ENCODE measurements at regions not wholly inside any gene's neighbourhood (a gene's known extent, or its start where the extent isn't known, plus 50 kb on each side); places are given as distances from the start of the nearest gene placed in this dataset.

- no peaks in the 10 kb centered on the region for H3K36me3 ChIP-seq
- no peak overlapping the region for H3K4me3 ChIP-seq
Measured at GRCh38 chr17:71430281-71430680, 690.5 kb upstream of the SOX9 start.

GRCh38 chr17:71431146-71431545 is 689.7 kb upstream of the SOX9 start:
- no peak for TF ChIP-seq Cebpa-rat (IDR thresholded peaks at IDR 0.05)
- Histone ChIP-seq H3K9ac (no peak overlapping the region), H4K20me1 (no peaks in the 10 kb centered on the region), H3K27ac (no peak overlapping the region), H3K4me3 (no peak overlapping the region), H3K4me2 (no peak overlapping the region), H3K4me1 (no peaks in the 10 kb centered on the region), H3K27me3 (no peaks in the 10 kb centered on the region), H3K36me3 (no peaks in the 10 kb centered on the region), H3K9me3 (peaks cover 6% of the 10 kb centered on the region)

More at GRCh38 chr17:71430281-71430680, 690.5 kb upstream of the SOX9 start:
- Histone ChIP-seq H3K27ac (no peak overlapping the region), H3K9ac (no peak overlapping the region), H4K20me1 (no peaks in the 10 kb centered on the region), H3K9me3 (peaks cover 6% of the 10 kb centered on the region), H3K27me3 (no peaks in the 10 kb centered on the region), H3K4me2 (no peak overlapping the region), H3K4me1 (no peaks in the 10 kb centered on the region)
- no peak for TF ChIP-seq Cebpa-rat (IDR thresholded peaks at IDR 0.05)

- H3K4me3 ChIP-seq: no peak overlapping the region
- no peak for TF ChIP-seq Cebpa-rat (IDR thresholded peaks at IDR 0.05)
- H3K9me3 ChIP-seq: peaks cover 6% of the 10 kb centered on the region
- no peak overlapping the region for H3K4me2 ChIP-seq
- no peaks in the 10 kb centered on the region for H3K27me3 ChIP-seq
- no peak overlapping the region for H3K9ac ChIP-seq
- no peak overlapping the region for H3K27ac ChIP-seq
- no peaks in the 10 kb centered on the region for H4K20me1 ChIP-seq
- no peaks in the 10 kb centered on the region for H3K36me3 ChIP-seq
- H3K4me1 ChIP-seq: no peaks in the 10 kb centered on the region
Measured at GRCh38 chr17:71432378-71433315, 688.2 kb upstream of the SOX9 start.

GRCh38 chr17:71434716-71435115 is 686.1 kb upstream of the SOX9 start:
- Histone ChIP-seq H3K4me2 (no peak overlapping the region), H4K20me1 (no peaks in the 10 kb centered on the region), H3K27me3 (no peaks in the 10 kb centered on the region), H3K9me3 (no peaks in the 10 kb centered on the region), H3K36me3 (no peaks in the 10 kb centered on the region), H3K27ac (no peak overlapping the region), H3K4me3 (no peak overlapping the region), H3K4me1 (no peaks in the 10 kb centered on the region), H3K9ac (no peak overlapping the region)
- no peak for TF ChIP-seq Cebpa-rat (IDR thresholded peaks at IDR 0.05)

GRCh38 chr17:71436479-71436878 is 684.3 kb upstream of the SOX9 start:
- Histone ChIP-seq H3K4me1 (no peaks in the 10 kb centered on the region), H3K4me3 (no peak overlapping the region), H3K27me3 (no peaks in the 10 kb centered on the region), H3K4me2 (no peak overlapping the region), H4K20me1 (no peaks in the 10 kb centered on the region), H3K9me3 (no peaks in the 10 kb centered on the region), H3K27ac (no peak overlapping the region), H3K9ac (no peak overlapping the region), H3K36me3 (no peaks in the 10 kb centered on the region)
- no peak for TF ChIP-seq Cebpa-rat (IDR thresholded peaks at IDR 0.05)

- TF ChIP-seq Cebpa-rat (IDR thresholded peaks at IDR 0.05): no peak
- Histone ChIP-seq H3K4me2 (no peak overlapping the region), H4K20me1 (no peaks in the 10 kb centered on the region), H3K9ac (no peak overlapping the region), H3K9me3 (no peaks in the 10 kb centered on the region), H3K4me1 (no peaks in the 10 kb centered on the region), H3K36me3 (no peaks in the 10 kb centered on the region), H3K4me3 (no peak overlapping the region), H3K27ac (no peak overlapping the region), H3K27me3 (no peaks in the 10 kb centered on the region)
Measured at GRCh38 chr17:71437166-71437565, 683.7 kb upstream of the SOX9 start.

GRCh38 chr17:71438631-71439146 is 682.1 kb upstream of the SOX9 start:
- Histone ChIP-seq H3K27ac (no peak overlapping the region), H3K9me3 (no peaks in the 10 kb centered on the region), H3K9ac (no peak overlapping the region), H4K20me1 (no peaks in the 10 kb centered on the region), H3K4me1 (no peaks in the 10 kb centered on the region), H3K4me3 (no peak overlapping the region), H3K27me3 (no peaks in the 10 kb centered on the region), H3K36me3 (no peaks in the 10 kb centered on the region), H3K4me2 (no peak overlapping the region)
- no peak for TF ChIP-seq Cebpa-rat (IDR thresholded peaks at IDR 0.05)

GRCh38 chr17:71440513-71440912 is 680.3 kb upstream of the SOX9 start:
- Histone ChIP-seq H3K36me3 (no peaks in the 10 kb centered on the region), H3K9me3 (no peaks in the 10 kb centered on the region), H3K27me3 (no peaks in the 10 kb centered on the region), H3K4me2 (no peak overlapping the region), H3K4me3 (no peak overlapping the region), H3K9ac (no peak overlapping the region), H4K20me1 (no peaks in the 10 kb centered on the region), H3K27ac (no peak overlapping the region), H3K4me1 (no peaks in the 10 kb centered on the region)
- TF ChIP-seq Cebpa-rat (IDR thresholded peaks at IDR 0.05): no peak

GRCh38 chr17:71441098-71441497 is 679.7 kb upstream of the SOX9 start:
- H3K4me2 ChIP-seq: no peak overlapping the region
- H3K4me3 ChIP-seq: no peak overlapping the region
- no peak for TF ChIP-seq Cebpa-rat (IDR thresholded peaks at IDR 0.05)
- H3K27me3 ChIP-seq: no peaks in the 10 kb centered on the region
- no peak overlapping the region for H3K9ac ChIP-seq
- no peaks in the 10 kb centered on the region for H3K36me3 ChIP-seq
- H3K9me3 ChIP-seq: no peaks in the 10 kb centered on the region
- no peaks in the 10 kb centered on the region for H3K4me1 ChIP-seq
- H3K27ac ChIP-seq: no peak overlapping the region
- no peaks in the 10 kb centered on the region for H4K20me1 ChIP-seq

GRCh38 chr17:71444078-71444477 is 676.7 kb upstream of the SOX9 start:
- no peak overlapping the region for H3K4me2 ChIP-seq
- H3K36me3 ChIP-seq: no peaks in the 10 kb centered on the region
- H3K4me1 ChIP-seq: no peaks in the 10 kb centered on the region
- H3K9ac ChIP-seq: no peak overlapping the region
- no peaks in the 10 kb centered on the region for H3K9me3 ChIP-seq
- no peak overlapping the region for H3K4me3 ChIP-seq
- no peaks in the 10 kb centered on the region for H4K20me1 ChIP-seq
- TF ChIP-seq Cebpa-rat (IDR thresholded peaks at IDR 0.05): no peak
- H3K27me3 ChIP-seq: no peaks in the 10 kb centered on the region
- no peak overlapping the region for H3K27ac ChIP-seq
